Epithelial cell of prostate (primary cell): ENCODE measurements at regions not wholly inside any gene's neighbourhood (a gene's known extent, or its start where the extent isn't known, plus 50 kb on each side); places are given as distances from the start of the nearest gene placed in this dataset.
"Not testable (repeated sequence)": the region's sequence is repeated elsewhere in the genome, so short reads cannot be mapped to it uniquely, and the experiment has no call there.

Experiments used
- DNase-seq: peaks from one replicate; pipeline ENCODE4 v3.0.0-alpha.2; 2011; ENCODE audit warnings: low read depth, low spot score
- H3K27ac ChIP-seq: fragments of 450-650 bp; 2 replicates; pipeline ENCODE4 v1.5.1; 2017; ENCODE audit warnings: mild to moderate bottlenecking

DNA sequence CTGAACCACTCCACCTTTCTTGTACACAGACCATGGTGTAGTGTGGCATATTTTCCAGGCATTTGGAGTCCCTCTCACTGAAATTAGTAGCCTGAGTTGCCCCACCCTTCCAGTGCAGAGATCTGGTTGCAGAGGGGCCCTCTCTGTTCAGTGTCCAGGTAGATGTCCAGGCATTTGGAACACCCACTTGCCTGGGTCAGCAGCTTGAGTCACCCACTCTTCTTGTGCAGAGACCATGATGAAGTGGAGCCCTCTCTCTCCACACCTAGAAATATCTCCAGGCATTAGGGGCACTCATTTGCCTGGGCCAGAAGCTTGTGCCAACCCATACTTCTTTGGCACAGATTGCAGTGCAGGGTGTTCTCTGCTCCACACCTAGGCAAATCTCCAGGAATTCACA, 2733.3 kb downstream of the PCDH7 start:
- peak overlapping the region; percentile 37 for H3K27ac ChIP-seq
- no peak for DNase-seq

DNA sequence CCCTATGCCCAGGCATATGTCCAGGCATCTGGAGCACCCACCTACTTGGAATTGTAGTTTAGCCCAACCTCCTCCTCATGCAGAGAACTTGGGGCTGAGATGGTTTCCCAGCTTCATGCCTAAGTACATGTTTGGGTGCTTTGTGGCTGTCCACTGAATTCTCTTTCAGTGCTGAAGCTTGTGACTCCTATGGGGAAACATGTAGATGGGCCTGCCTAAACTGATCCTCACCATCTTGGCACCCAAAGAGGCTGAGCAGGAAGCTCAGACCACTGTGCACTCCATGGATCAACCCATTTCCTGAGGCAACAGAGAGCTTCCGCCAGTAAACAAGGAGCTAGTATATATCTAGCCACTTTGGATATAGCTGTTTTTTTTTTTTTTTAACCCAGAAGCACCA, 2733.7 kb downstream of the PCDH7 start:
- H3K27ac ChIP-seq = peak overlapping the region; percentile 37
- peak; percentile 50 for DNase-seq

DNA sequence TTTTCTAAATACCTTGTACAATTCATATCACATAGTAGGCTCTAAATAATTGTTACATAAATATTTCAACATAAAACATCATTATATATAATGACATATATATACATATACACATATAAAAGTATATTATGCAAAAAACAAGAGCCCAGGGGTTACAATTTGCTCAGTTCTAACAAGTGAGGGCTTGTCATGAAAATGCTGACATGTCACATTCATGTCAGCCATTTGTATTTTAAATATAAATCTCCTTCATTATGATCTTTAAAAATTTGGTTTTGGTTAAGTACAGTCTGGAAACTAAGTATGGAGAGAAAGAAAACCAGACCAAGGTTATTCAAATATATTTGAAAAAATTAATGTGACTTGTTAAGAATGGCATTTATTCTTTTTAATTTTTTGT, 2745.4 kb downstream of the PCDH7 start:
- DNase-seq = no peak
- H3K27ac ChIP-seq = no peak overlapping the region

- no peak overlapping the region for H3K27ac ChIP-seq
- no peak for DNase-seq
Measured at GRCh38 chr4:33467291-33467690, 2747.1 kb downstream of the PCDH7 start.

DNA sequence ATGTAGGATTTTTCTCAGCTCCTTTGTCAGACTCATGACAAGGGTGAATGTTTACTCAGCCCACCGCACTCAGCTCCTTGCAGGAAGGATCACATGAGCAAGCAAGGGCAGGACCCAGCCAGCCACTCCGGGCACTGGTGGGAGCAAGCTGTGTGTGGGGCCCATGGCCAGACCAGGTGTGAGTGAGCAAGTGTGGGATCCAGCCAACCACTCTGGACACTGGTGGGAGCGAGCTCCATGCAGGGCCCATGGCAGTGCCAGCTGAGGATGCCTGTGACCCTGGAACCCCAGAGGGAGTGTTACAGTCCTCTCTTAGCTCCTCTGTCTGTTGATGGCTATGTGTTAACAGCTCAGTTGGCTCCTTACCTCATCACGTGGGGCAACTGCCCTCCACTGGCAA, 2750.6 kb downstream of the PCDH7 start:
- no peak for DNase-seq
- no peak overlapping the region for H3K27ac ChIP-seq

- H3K27ac ChIP-seq = no peak overlapping the region
- DNase-seq = no peak
Measured at GRCh38 chr4:33477715-33478114, 2757.5 kb downstream of the PCDH7 start.

GRCh38 chr4:33482773-33483172, 2761.5 kb downstream of the ARAP2 start:
- DNase-seq = peak; percentile 12
- no peak overlapping the region for H3K27ac ChIP-seq

- DNase-seq = no peak
- no peak overlapping the region for H3K27ac ChIP-seq
Measured at GRCh38 chr4:33485111-33485510, 2759.2 kb downstream of the ARAP2 start.

DNA sequence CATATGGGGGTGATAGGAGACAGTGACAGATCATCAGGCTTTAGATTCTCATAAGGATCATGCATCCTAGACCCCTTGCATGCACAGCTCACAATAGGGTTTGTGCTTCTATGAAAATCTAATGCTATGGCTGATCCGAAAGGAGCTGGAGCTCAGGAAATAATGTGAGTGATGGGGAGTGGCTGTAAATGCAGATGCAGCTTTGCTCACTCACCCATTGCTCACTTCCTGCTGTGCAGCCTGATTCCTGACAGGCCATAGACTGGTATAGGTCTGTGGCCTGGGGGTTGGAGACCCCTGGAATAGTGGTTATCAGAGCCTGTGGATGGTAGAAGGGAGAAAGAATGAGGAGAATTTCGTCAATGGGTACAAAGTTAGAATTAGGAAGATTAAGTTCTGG, 2751.1 kb downstream of the ARAP2 start:
- H3K27ac ChIP-seq = no peak overlapping the region
- DNase-seq = no peak

DNA sequence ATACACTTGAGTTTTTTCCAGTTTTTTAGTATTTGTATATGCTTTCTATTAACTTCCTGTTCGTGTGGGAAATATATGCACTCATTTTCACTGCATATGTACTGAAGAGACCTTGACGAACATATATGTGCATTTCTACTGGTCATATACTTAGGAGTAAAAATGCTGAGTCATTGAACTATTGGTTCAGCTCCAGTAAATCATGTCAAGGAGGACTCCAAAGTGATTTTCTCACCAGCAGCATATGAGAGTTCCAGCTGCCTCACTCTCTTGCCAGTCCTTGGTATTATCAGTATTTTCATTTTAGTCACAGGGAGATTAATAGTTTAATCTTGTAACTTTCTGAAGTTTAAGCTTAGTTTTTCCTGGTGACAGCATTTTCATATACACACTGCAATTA, 2750.2 kb downstream of the ARAP2 start:
- no peak for DNase-seq
- H3K27ac ChIP-seq = no peak overlapping the region

DNA sequence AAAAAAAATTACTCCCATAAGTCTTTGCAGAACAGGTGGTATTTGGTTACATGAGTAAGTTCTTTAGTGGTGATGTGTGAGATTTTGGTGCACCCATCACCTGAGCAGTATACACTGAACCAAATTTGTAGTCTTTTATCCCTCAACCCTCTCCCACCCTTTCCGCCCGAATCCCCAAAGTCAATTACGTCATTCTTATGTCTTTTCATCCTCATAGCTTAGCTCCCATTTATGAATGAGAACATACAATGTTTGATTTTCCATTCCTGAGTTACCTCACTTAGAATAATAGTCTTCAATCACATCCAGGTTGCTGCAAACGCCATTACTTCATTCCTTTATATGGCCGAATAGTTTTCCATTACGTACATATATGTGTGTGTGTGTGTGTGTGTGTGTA, 2742.7 kb downstream of the ARAP2 start:
- DNase-seq = not testable (repeated sequence)

DNA sequence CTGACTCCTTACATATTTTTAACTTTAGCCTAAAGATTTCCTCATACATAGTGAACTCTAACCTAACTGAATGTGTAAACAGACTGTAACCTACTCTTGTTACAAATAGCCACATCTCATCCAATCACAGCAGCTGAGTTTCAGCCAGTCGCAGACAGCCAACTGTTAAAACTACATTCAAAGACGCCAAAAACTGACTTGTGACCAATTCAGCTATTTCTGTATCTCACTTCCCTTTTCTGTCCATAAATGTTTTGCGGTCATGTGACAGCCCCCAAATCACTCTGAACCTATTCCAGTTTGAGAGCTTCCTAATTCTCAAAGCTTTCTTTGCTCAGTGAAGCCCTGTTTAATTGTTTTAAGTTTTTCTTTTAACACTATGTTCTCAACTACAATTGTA, 2731.9 kb downstream of the ARAP2 start:
- no peak overlapping the region for H3K27ac ChIP-seq
- no peak for DNase-seq

More for the DNA sequence above, 2742.7 kb downstream of the ARAP2 start:
- not testable (repeated sequence) for H3K27ac ChIP-seq

DNA sequence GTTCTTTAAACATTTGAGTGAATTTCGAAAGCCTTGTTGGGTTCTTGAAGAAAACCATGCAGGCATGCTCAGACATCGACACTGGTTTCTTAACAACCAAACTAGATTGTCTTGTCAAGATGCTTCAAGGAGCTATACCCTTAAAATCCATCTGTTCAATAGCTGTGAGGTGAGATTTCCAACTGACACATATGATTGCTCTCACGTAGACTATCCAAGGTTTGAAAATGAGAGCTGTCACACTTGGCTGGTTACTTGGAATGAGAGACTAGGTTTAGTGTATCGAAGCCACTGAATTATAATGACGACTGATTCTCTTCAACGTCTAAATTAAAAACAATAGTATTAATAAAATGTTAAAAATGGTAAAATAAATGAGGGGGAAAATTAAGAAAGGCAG, 2725.5 kb downstream of the ARAP2 start:
- DNase-seq = no peak

GRCh38 chr4:33532821-33533220, 2711.5 kb downstream of the ARAP2 start:
- no peak overlapping the region for H3K27ac ChIP-seq
- DNase-seq = no peak

More for the DNA sequence above, 2725.5 kb downstream of the ARAP2 start:
- no peak overlapping the region for H3K27ac ChIP-seq

GRCh38 chr4:33536898-33537297, 2707.4 kb downstream of the ARAP2 start:
- DNase-seq = no peak
- no peak overlapping the region for H3K27ac ChIP-seq

GRCh38 chr4:33537527-33537926, 2706.8 kb downstream of the ARAP2 start:
- no peak overlapping the region for H3K27ac ChIP-seq
- no peak for DNase-seq

GRCh38 chr4:33543941-33544450, 2700.3 kb downstream of the ARAP2 start:
- H3K27ac ChIP-seq = no peak overlapping the region
- no peak for DNase-seq

- DNase-seq = no peak
Measured at GRCh38 chr4:33551244-33551643, 2693.1 kb downstream of the ARAP2 start.

GRCh38 chr4:33561259-33561658, 2683.1 kb downstream of the ARAP2 start:
- no peak overlapping the region for H3K27ac ChIP-seq
- no peak for DNase-seq

More at GRCh38 chr4:33551244-33551643, 2693.1 kb downstream of the ARAP2 start:
- no peak overlapping the region for H3K27ac ChIP-seq

DNA sequence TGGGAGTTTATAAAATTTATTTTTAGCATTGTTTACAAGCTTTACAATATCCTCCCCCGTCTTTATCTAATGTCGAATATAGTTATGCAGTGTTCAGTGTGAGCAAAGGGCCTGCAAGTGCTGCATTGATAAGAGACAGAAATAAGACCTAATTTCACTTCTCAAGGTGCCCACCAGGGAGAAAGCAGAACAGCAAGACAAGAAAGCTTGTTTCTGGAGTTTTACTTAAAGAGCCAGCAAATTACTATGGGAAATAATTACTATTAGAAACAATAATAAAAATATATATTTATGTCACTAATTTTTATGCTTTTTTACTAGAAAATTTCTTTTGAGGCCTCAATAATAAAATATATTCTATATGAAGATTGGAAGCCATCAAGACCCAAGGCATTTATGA, 2677.7 kb downstream of the ARAP2 start:
- no peak overlapping the region for H3K27ac ChIP-seq
- DNase-seq = no peak

- DNase-seq = no peak
Measured at GRCh38 chr4:33577791-33578190, 2666.5 kb downstream of the ARAP2 start.

GRCh38 chr4:33579951-33580350, 2664.4 kb downstream of the ARAP2 start:
- DNase-seq = no peak

More at GRCh38 chr4:33577791-33578190, 2666.5 kb downstream of the ARAP2 start:
- H3K27ac ChIP-seq = no peak overlapping the region

GRCh38 chr4:33592701-33593100, 2651.6 kb downstream of the ARAP2 start:
- DNase-seq = no peak
- H3K27ac ChIP-seq = no peak overlapping the region

More at GRCh38 chr4:33579951-33580350, 2664.4 kb downstream of the ARAP2 start:
- H3K27ac ChIP-seq = no peak overlapping the region
